HCT116 (cell line): ENCODE measurements at regions not wholly inside any gene's neighbourhood (a gene's known extent, or its start where the extent isn't known, plus 50 kb on each side); places are given as distances from the start of the nearest gene placed in this dataset.

ENCODE experiments used
- ATAC-seq: fragments of 200-7000 bp; cut with Tn5 transposase; 2 replicates; pipeline ENCODE4 v1.9.1; 2020; ENCODE audit warnings: mild to moderate bottlenecking, moderate library complexity
- BruUV-seq: library from RNA; stranded (reverse); fragments of 400-500 nt; replicated peaks from 2 replicates; lab custom pipeline; 2021; lab: Mats Ljungman, UMichigan
- CTCF ChIA-PET: fragments of 300-600 bp; sonication (Branson Sonifier 250); formaldehyde crosslinking; loops from one replicate; lab custom pipeline; 2021; ENCODE audit warnings: antibody characterized with exemption; lab: Charles Lee
- POLR2A ChIA-PET: fragments of 300-600, 350-600 bp; sonication (Branson Sonifier 250); formaldehyde crosslinking; loops from one replicate; lab custom pipeline; 2021; ENCODE audit warnings: antibody characterized with exemption; lab: Charles Lee
- RAD21 ChIA-PET, 2 experiments: fragments of 300-600 bp; sonication (Branson Sonifier 250); formaldehyde crosslinking; loops; one replicate each; lab custom pipeline; 2023; ENCODE audit warnings: low total read pairs in 2 of 2; ENCODE audit not compliant: uncharacterized antibody in 2 of 2, unreplicated experiment in 2 of 2, low non-redundant PET in 1 of 2; lab: Charles Lee
- DNase-seq: peaks from one replicate; pipeline ENCODE4 v3.0.0-alpha.2; 2010; ENCODE audit warnings: low read depth, low spot score
- H2AFZ ChIP-seq: fragments of 200-600 bp; shearing (Covaris generic), sonication (generic); 2 replicates; pipeline ENCODE4 v1.6.1; 2017; ENCODE audit warnings: low read depth, mixed run types, mixed read lengths, antibody characterized with exemption, low read length; ENCODE audit not compliant: poor library complexity, severe bottlenecking
- H3K27ac ChIP-seq: 2 replicates; pipeline ENCODE4 v1.5.1; 2012; ENCODE audit warnings: low read depth, low read length
- H3K27me3 ChIP-seq: fragments of 200-600 bp; sonication (generic); 2 replicates; pipeline ENCODE4 v1.6.1; 2016; ENCODE audit warnings: mixed run types, low read length, mixed read lengths; ENCODE audit not compliant: insufficient read depth
- H3K36me3 ChIP-seq, 2 experiments: fragments of 200-500 bp in 1 of 2; fragments of 200-600 bp in 1 of 2; sonication (Bioruptor generic) in 1 of 2; sonication (generic) in 1 of 2; 2 replicates each; pipeline versions ENCODE4 v1.5.1 to v1.6.1; 2014 to 2016; ENCODE audit warnings: low read length in 2 of 2, inconsistent platforms in 1 of 2, mixed read lengths in 1 of 2, mixed run types in 1 of 2; ENCODE audit not compliant: insufficient read depth in 2 of 2, control insufficient read depth in 1 of 2
- H3K4me1 ChIP-seq, 2 experiments: fragments of 200-600 bp in 1 of 2; sonication (generic) in 1 of 2; 2 replicates each; pipeline versions ENCODE4 v1.5.1 to v1.6.1; 2012 to 2017; ENCODE audit warnings: low read length in 2 of 2, inconsistent platforms in 1 of 2, mild to moderate bottlenecking in 1 of 2, mixed read lengths in 1 of 2, mixed run types in 1 of 2, moderate library complexity in 1 of 2; ENCODE audit not compliant: insufficient read depth in 2 of 2, control insufficient read depth in 1 of 2
- H3K4me2 ChIP-seq: fragments of 200-600 bp; sonication (generic); 2 replicates; pipeline ENCODE4 v1.6.1; 2017; ENCODE audit warnings: mixed run types, low read length, mixed read lengths
- H3K4me3 ChIP-seq, 2 experiments: fragments of 200-600 bp in 1 of 2; sonication (generic) in 1 of 2; replicated peaks in 1 of 2; 2 replicates each; pipeline ENCODE4 v1.5.1; 2011 to 2016; ENCODE audit warnings: low read length in 2 of 2, control low read depth in 1 of 2, low read depth in 1 of 2, mild to moderate bottlenecking in 1 of 2, mixed read lengths in 1 of 2, mixed run types in 1 of 2
- H3K79me2 ChIP-seq: fragments of 200-600 bp; sonication (generic); 2 replicates; pipeline ENCODE4 v1.6.1; 2017; ENCODE audit warnings: mild to moderate bottlenecking, mixed run types, low read length, moderate library complexity, mixed read lengths; ENCODE audit not compliant: insufficient read depth
- H3K9ac ChIP-seq: fragments of 200-600 bp; sonication (generic); 2 replicates; pipeline ENCODE4 v1.6.1; 2016; ENCODE audit warnings: low read length, mixed read lengths
- H3K9me2 ChIP-seq: fragments of 200-600 bp; sonication (generic), shearing (Covaris generic); 2 replicates; pipeline ENCODE4 v1.6.1; 2017; ENCODE audit warnings: mixed run types, mild to moderate bottlenecking, moderate library complexity; ENCODE audit not compliant: insufficient read depth
- H3K9me3 ChIP-seq, 2 experiments: fragments of 200-500 bp in 1 of 2; fragments of 200-600 bp in 1 of 2; sonication (Bioruptor generic) in 1 of 2; sonication (generic) in 1 of 2; 2 replicates each; pipeline ENCODE4 v1.6.1; 2014 to 2017; ENCODE audit warnings: low read length in 2 of 2, mixed read lengths in 2 of 2, inconsistent platforms in 1 of 2, low read depth in 1 of 2, mild to moderate bottlenecking in 1 of 2, mixed run types in 1 of 2, moderate library complexity in 1 of 2; ENCODE audit not compliant: control insufficient read depth in 1 of 2, insufficient read depth in 1 of 2
- H4K20me1 ChIP-seq: fragments of 200-600 bp; sonication (generic), shearing (Covaris generic); 2 replicates; pipeline ENCODE4 v1.6.1; 2017; ENCODE audit warnings: mixed run types, mild to moderate bottlenecking, moderate library complexity; ENCODE audit not compliant: insufficient read depth
- CBX3 ChIP-seq: IDR thresholded peaks from 2 replicates; pipeline ENCODE4 v1.6.1; 2012; ENCODE audit warnings: low read depth
- CEBPB ChIP-seq: IDR thresholded peaks from 2 replicates; pipeline ENCODE4 v1.6.1; 2012; ENCODE audit warnings: low read depth
- EGR1 ChIP-seq: IDR thresholded peaks from 2 replicates; pipeline ENCODE4 v1.6.1; 2012; ENCODE audit warnings: low read depth
- EZH2 ChIP-seq: fragments of 200-600 bp; sonication (generic); IDR thresholded peaks from 2 replicates; pipeline ENCODE4 v1.6.1; 2017; ENCODE audit warnings: antibody characterized with exemption, mixed run types
- EZH2phosphoT487 ChIP-seq: fragments of 200-600 bp; IDR thresholded peaks from 2 replicates; pipeline ENCODE4 v1.6.1; 2018; ENCODE audit warnings: antibody characterized with exemption, borderline replicate concordance
- FOSL1 ChIP-seq: IDR thresholded peaks from 2 replicates; pipeline ENCODE4 v1.6.1; 2012; ENCODE audit warnings: low read depth
- POLR2A ChIP-seq: IDR thresholded peaks from 2 replicates; pipeline ENCODE4 v1.7.0; 2011; ENCODE audit warnings: borderline replicate concordance; ENCODE audit not compliant: insufficient read depth, insufficient read length; ENCODE audit errors: extremely low read depth
- RAD21 ChIP-seq: IDR thresholded peaks from 2 replicates; pipeline ENCODE4 v1.6.1; 2012; ENCODE audit warnings: low read depth, mild to moderate bottlenecking
- SIN3A ChIP-seq: IDR thresholded peaks from 2 replicates; pipeline ENCODE4 v1.6.1; 2012; ENCODE audit warnings: low read depth
- SRF ChIP-seq: IDR thresholded peaks from 2 replicates; pipeline ENCODE4 v1.6.1; 2012; ENCODE audit warnings: low read depth
- TCF7L2 ChIP-seq: IDR thresholded peaks from 2 replicates; pipeline ENCODE4 v1.7.0; 2011; ENCODE audit warnings: borderline replicate concordance, inconsistent platforms; ENCODE audit not compliant: insufficient read depth, insufficient read length; ENCODE audit errors: extremely low read depth
- YY1 ChIP-seq: IDR thresholded peaks from 2 replicates; pipeline ENCODE4 v1.6.1; 2011; ENCODE audit warnings: low read length, low read depth, moderate library complexity, mild to moderate bottlenecking; ENCODE audit not compliant: insufficient replicate concordance; ENCODE audit errors: extremely low read depth
- ZFX ChIP-seq: fragments of 450-650 bp; IDR thresholded peaks from 2 replicates; pipeline ENCODE4 v1.6.1; 2017
- ZNF274 ChIP-seq: fragments of 200-500 bp; sonication (Bioruptor generic); IDR thresholded peaks from 2 replicates; pipeline ENCODE4 v1.6.1; 2014; ENCODE audit warnings: mild to moderate bottlenecking, low read depth, low read length, inconsistent platforms
- intact Hi-C: fragments of 100-400 bp; cut with micrococcal nuclease; formaldehyde crosslinking; loops from 2 replicates; pipeline ENCODE4 v1.10.0; 2022
- TF ChIP-seq, protein P1 (sequence below): IDR thresholded peaks from 2 replicates; pipeline ENCODE4 v1.6.1; 2012
- TF ChIP-seq, protein P2 (sequence below): IDR thresholded peaks from 2 replicates; pipeline ENCODE4 v1.6.1; 2012
- TF ChIP-seq, protein P3 (sequence below): IDR thresholded peaks from 2 replicates; pipeline ENCODE4 v1.6.1; 2011; ENCODE audit warnings: mild to moderate bottlenecking, low read length, moderate library complexity; ENCODE audit not compliant: insufficient replicate concordance; ENCODE audit errors: extremely low read depth
- TF ChIP-seq, protein P4 (sequence below), 3 experiments: fragments of 200-600 bp in 1 of 3; sonication (generic) in 1 of 3; IDR thresholded peaks in 2 of 3; conservative IDR thresholded peaks in 1 of 3; 2 replicates each; pipeline ENCODE4 v1.5.1; 2012 to 2017; ENCODE audit warnings: low read depth in 2 of 3, low read length in 2 of 3, antibody characterized with exemption in 1 of 3, borderline replicate concordance in 1 of 3, control low read depth in 1 of 3, mild to moderate bottlenecking in 1 of 3, mixed read lengths in 1 of 3, mixed run types in 1 of 3, moderate library complexity in 1 of 3; ENCODE audit not compliant: insufficient read depth in 1 of 3

DNA sequence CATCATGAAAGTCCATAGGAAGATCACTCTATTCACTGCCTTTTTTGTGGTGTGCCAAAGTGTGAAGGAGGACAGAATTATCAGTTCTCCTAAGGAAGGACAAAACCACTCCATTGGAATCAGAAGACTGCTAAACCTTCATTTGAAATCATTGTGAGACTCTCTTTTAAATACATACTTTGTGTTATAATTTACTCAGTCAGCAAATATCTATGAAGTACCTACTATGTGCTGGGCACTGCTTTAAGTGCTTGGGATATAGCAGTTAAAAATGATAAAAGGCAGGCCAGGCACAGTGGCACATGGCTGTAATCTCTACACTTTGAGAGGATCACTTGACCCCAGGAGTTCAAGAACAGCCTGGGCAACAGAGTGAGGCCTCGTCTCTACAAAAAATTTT is 692.3 kb downstream of the DSC3 start:
- BruUV-seq: no TSS peak

DNA sequence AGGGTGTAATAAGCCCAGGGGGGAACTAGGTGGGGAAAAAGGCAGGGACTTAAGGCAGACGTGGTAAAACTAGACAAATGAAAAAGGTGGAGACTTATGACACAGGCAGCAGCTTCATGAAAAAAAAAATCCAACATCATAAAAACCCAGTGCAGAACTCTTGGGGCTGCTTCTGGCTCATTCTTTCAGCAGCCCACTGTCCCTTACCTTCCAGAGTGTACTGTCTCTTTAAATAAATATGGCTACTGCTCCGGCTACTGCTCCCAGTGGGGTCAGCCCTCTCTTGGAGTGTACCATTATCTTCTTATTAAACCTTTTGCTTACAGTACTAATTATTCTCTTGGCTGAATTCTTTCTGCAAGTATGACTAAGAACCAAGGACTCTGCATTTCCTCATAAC is 699.5 kb downstream of the DSC3 start:
- Histone ChIP-seq H3K9me3 (no peaks in the 10 kb centered on the region), H3K4me2 (no peak overlapping the region), H3K4me1 (peaks cover 0 to 4% of the 10 kb centered on the region in 2 experiments; a peak in 1 of 4 replicates), H3K27me3 (no peaks in the 10 kb centered on the region), H3K79me2 (no peaks in the 10 kb centered on the region), H3K9me2 (no peaks in the 10 kb centered on the region), H4K20me1 (no peaks in the 10 kb centered on the region), H3K27ac (no peak overlapping the region), H2AFZ (no peak overlapping the region), H3K36me3 (no peaks in the 10 kb centered on the region), H3K9ac (no peak overlapping the region), H3K4me3 (no peak overlapping the region)
- ChIA-PET CTCF (no interaction called here), POLR2A (no interaction called here), RAD21 (no interaction called here)
- BruUV-seq: no TSS peak
- intact Hi-C loops: no loop called here
- DNase-seq (no peak), ATAC-seq (no peak)
- no peak for TF ChIP-seq SIN3A
- TF ChIP-seq, protein P1, sequence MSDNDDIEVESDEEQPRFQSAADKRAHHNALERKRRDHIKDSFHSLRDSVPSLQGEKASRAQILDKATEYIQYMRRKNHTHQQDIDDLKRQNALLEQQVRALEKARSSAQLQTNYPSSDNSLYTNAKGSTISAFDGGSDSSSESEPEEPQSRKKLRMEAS: no peak
- no peak for TF ChIP-seq ZFX
- no peak for TF ChIP-seq ZNF274
- TF ChIP-seq, protein P2, sequence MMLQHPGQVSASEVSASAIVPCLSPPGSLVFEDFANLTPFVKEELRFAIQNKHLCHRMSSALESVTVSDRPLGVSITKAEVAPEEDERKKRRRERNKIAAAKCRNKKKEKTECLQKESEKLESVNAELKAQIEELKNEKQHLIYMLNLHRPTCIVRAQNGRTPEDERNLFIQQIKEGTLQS: no peak
- no peak for TF ChIP-seq YY1
- TF ChIP-seq FOSL1: no peak
- TF ChIP-seq, protein P3, sequence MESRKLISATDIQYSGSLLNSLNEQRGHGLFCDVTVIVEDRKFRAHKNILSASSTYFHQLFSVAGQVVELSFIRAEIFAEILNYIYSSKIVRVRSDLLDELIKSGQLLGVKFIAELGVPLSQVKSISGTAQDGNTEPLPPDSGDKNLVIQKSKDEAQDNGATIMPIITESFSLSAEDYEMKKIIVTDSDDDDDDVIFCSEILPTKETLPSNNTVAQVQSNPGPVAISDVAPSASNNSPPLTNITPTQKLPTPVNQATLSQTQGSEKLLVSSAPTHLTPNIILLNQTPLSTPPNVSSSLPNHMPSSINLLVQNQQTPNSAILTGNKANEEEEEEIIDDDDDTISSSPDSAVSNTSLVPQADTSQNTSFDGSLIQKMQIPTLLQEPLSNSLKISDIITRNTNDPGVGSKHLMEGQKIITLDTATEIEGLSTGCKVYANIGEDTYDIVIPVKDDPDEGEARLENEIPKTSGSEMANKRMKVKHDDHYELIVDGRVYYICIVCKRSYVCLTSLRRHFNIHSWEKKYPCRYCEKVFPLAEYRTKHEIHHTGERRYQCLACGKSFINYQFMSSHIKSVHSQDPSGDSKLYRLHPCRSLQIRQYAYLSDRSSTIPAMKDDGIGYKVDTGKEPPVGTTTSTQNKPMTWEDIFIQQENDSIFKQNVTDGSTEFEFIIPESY: no peak
- TF ChIP-seq TCF7L2: no peak
- no peak for TF ChIP-seq POLR2A

More for the DNA sequence above, 692.3 kb downstream of the DSC3 start:
- RAD21 ChIA-PET: no interaction called here
- H3K27ac ChIP-seq: no peak overlapping the region
- H2AFZ ChIP-seq: no peak overlapping the region
- no peak overlapping the region for H3K4me2 ChIP-seq
- DNase-seq: no peak
- POLR2A ChIA-PET: no interaction called here
- H3K36me3 ChIP-seq: no peaks in the 10 kb centered on the region
- no peaks in the 10 kb centered on the region for H3K9me3 ChIP-seq
- H3K9ac ChIP-seq: no peak overlapping the region
- ATAC-seq: no peak
- H3K4me1 ChIP-seq: no peaks in the 10 kb centered on the region
- H3K79me2 ChIP-seq: no peaks in the 10 kb centered on the region
- no peaks in the 10 kb centered on the region for H3K9me2 ChIP-seq
- H4K20me1 ChIP-seq: no peaks in the 10 kb centered on the region
- intact Hi-C loops: no loop called here
- CTCF ChIA-PET: no interaction called here
- no peaks in the 10 kb centered on the region for H3K27me3 ChIP-seq
- TF ChIP-seq SIN3A (no peak), EGR1 (no peak), EZH2phosphoT487 (no peak), SRF (no peak), RAD21 (no peak), CBX3 (no peak), CEBPB (no peak), EZH2 (no peak), TCF7L2 (no peak)
- TF ChIP-seq, protein P4, sequence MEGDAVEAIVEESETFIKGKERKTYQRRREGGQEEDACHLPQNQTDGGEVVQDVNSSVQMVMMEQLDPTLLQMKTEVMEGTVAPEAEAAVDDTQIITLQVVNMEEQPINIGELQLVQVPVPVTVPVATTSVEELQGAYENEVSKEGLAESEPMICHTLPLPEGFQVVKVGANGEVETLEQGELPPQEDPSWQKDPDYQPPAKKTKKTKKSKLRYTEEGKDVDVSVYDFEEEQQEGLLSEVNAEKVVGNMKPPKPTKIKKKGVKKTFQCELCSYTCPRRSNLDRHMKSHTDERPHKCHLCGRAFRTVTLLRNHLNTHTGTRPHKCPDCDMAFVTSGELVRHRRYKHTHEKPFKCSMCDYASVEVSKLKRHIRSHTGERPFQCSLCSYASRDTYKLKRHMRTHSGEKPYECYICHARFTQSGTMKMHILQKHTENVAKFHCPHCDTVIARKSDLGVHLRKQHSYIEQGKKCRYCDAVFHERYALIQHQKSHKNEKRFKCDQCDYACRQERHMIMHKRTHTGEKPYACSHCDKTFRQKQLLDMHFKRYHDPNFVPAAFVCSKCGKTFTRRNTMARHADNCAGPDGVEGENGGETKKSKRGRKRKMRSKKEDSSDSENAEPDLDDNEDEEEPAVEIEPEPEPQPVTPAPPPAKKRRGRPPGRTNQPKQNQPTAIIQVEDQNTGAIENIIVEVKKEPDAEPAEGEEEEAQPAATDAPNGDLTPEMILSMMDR (IDR thresholded peaks at IDR 0.05 in 2 of 3, conservative IDR thresholded peaks at IDR 0.05 in 1 of 3; ENCODE audit: borderline replicate concordance in 1 of 3, insufficient read depth in 1 of 3, low read depth in 2 of 3, low read length in 2 of 3): no peak
- TF ChIP-seq, protein P1: no peak
- TF ChIP-seq, all 23 proteins: peak for 0
- no peak overlapping the region for H3K4me3 ChIP-seq
